Right atrium auricular region (tissue), 2 donors: ENCODE measurements at regions not wholly inside any gene's neighbourhood (a gene's known extent, or its start where the extent isn't known, plus 50 kb on each side); places are given as distances from the start of the nearest gene placed in this dataset.

Experiments used
- DNase-seq: peaks from one replicate; pipeline ENCODE4 v3.0.0-alpha.2; 2019; ENCODE audit warnings: low spot score
- H3K27ac ChIP-seq, 2 donors: fragments of 200-600 bp; sonication (generic); 1 replicate in 1 of 2; 2 replicates in 1 of 2; pipeline ENCODE4 v1.5.1; 2016 to 2019
- H3K27me3 ChIP-seq, 2 donors: fragments of 200-600 bp; sonication (generic); one replicate each; pipeline versions ENCODE4 v1.5.1 to v1.6.0; 2017 to 2019
- H3K36me3 ChIP-seq: fragments of 200-600 bp; sonication (generic); one replicate; pipeline ENCODE4 v1.5.1; 2016
- H3K4me1 ChIP-seq, 2 donors: fragments of 200-600 bp; sonication (generic); one replicate each; pipeline versions ENCODE4 v1.5.1 to v1.6.0; 2017 to 2019
- H3K4me3 ChIP-seq, 2 donors: fragments of 200-600 bp; sonication (generic); 1 replicate in 1 of 2; 2 replicates in 1 of 2; pipeline ENCODE4 v1.5.1; 2017 to 2019; ENCODE audit warnings: mild to moderate bottlenecking in 1 of 2, moderate library complexity in 1 of 2
- H3K9me3 ChIP-seq, 2 donors: fragments of 200-600 bp; sonication (generic); one replicate each; pipeline ENCODE4 v1.5.1; 2019
- CTCF ChIP-seq, 2 donors: fragments of 200-600 bp; sonication (generic); IDR thresholded peaks; one replicate each; pipeline ENCODE4 v1.5.1; 2019; ENCODE audit warnings: antibody characterized with exemption in 2 of 2

DNA sequence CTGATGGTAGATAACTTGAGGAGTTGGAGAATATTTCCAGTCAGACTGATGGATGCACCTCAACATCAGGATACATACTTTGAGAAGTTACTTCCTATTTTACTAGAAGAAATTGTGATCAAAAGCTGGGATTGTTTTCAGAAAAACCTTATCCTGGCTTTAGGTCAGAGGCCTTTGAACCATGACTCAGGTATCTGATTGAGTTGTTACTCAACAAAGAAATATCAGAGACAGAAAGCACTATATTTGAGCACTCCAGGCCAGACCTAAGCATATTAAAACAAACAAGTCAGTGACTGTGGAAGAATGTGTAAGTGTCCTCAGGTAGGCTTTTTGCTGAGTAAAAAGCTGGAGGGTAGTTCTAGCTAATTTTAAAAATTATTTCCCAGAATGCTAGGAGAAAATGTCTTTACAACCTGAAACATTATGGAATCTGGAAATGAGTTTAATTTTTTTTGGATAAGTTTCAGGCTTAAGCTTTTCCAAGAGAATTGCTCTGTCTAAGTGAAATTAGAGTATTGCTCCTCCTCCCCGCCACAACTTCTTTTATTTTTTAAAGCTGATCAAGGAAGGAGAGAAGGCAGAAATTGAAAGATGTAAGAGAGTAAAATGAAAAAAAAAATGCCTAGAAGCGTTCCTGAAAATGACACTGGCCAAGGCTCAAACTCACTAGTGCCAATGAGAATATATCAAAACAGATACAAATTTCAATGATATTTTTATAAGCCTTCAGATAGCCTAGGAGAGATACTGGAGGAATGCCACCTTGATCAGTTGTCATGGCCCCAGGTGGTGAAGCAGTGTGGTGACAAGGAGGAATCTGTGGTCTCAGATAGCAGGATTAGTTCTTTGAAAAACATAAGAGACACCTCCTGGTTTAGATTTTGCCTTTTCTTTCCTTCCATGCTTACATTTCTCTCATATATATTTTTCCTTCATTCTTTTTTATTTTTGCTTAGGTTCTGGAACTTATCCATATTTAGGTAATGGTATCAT lies 790.3 kb downstream of the TMTC2 start:
- DNase-seq = no peak
- no peak for TF ChIP-seq CTCF (IDR thresholded peaks at IDR 0.05)
- H3K4me3 ChIP-seq = no peak overlapping the region
- H3K9me3 ChIP-seq = no peaks in the 10 kb centered on the region
- no peaks in the 10 kb centered on the region for H3K27me3 ChIP-seq
- H3K27ac ChIP-seq = peak overlapping the region in 1 of 2 donors; percentile 10
- no peaks in the 10 kb centered on the region for H3K4me1 ChIP-seq
- no peaks in the 10 kb centered on the region for H3K36me3 ChIP-seq

DNA sequence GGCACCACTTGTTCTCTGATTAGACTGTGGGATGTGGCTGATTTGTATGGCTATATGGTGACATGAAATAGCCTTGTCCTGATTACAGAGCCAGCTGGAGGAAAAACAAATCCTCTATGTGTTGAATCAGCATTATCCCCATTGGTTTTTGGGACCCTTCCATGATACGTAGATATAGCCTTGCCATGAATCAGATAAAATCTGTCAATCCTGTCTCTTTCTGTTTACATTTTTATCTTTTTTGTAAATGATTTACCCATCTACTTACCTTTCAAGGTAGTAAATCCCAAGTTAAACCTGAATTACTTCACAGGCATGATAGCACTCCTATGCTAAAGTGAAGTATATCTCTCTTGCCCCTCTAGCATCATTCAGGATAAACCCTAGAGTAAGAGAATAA lies 789.3 kb downstream of the TMTC2 start:
- no peaks in the 10 kb centered on the region for H3K36me3 ChIP-seq
- no peak for DNase-seq
- H3K4me3 ChIP-seq = no peak overlapping the region
- no peaks in the 10 kb centered on the region for H3K9me3 ChIP-seq
- no peak overlapping the region for H3K27ac ChIP-seq
- H3K27me3 ChIP-seq = no peaks in the 10 kb centered on the region
- TF ChIP-seq CTCF (IDR thresholded peaks at IDR 0.05) = no peak
- no peaks in the 10 kb centered on the region for H3K4me1 ChIP-seq

DNA sequence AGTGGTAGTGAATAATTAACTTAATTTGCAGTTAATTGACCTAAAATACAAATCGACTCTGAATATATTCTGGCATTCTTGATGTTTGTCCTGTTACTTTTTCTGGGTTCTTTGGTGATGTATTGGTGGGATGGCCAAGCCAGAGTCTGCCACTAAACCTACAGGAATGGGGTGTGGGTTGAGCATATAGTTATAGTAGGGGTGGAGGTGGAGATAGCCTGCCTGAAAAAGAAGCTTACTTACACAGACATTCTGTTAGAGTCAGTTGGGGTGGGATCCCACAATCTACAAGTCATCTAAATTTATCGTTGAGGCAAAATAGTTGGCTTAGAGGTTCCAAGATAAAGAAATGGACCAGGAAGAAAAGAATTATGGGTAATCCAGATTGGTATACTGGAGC lies 787.7 kb downstream of the TMTC2 start:
- TF ChIP-seq CTCF (IDR thresholded peaks at IDR 0.05) = no peak
- Histone ChIP-seq H3K4me1 (no peaks in the 10 kb centered on the region), H3K27me3 (no peaks in the 10 kb centered on the region), H3K9me3 (no peaks in the 10 kb centered on the region), H3K4me3 (no peak overlapping the region), H3K36me3 (no peaks in the 10 kb centered on the region), H3K27ac (no peak overlapping the region)
- no peak for DNase-seq

DNA sequence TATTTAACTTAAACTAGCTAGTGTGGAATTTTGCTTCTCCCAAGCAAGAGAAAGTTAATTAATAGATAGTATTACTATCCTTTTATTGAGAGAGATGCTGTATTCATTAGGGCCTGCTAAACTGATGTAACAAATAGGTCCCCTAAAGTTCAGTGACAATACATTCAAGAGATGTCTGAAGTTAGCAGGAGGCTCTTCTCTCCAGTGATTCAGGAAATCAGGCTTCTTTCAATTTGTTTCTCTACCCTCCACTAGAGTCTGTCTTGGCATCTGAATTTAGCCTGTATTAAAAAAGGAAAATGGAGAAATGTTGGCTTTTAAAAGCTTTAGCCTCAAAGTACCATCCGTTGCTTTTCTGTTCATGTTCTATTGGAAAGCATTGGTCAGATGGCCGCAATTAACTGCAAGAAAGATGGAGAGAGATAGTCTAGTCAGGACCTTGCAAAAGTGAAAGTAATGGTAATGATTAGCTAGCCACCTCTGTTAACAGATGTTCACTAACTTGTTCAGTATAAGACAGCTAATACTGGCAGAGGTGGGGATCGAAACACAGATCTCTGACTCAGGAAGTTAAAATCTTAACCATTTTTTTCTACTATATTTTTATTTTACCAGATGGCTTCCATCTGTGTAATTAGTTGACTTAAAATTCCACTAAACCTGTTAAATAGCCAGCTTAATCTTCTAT lies 786.8 kb downstream of the TMTC2 start:
- no peaks in the 10 kb centered on the region for H3K36me3 ChIP-seq
- TF ChIP-seq CTCF (IDR thresholded peaks at IDR 0.05) = no peak
- no peak overlapping the region for H3K4me3 ChIP-seq
- no peak overlapping the region for H3K27ac ChIP-seq
- no peaks in the 10 kb centered on the region for H3K27me3 ChIP-seq
- H3K9me3 ChIP-seq = no peaks in the 10 kb centered on the region
- H3K4me1 ChIP-seq = no peaks in the 10 kb centered on the region
- no peak for DNase-seq

DNA sequence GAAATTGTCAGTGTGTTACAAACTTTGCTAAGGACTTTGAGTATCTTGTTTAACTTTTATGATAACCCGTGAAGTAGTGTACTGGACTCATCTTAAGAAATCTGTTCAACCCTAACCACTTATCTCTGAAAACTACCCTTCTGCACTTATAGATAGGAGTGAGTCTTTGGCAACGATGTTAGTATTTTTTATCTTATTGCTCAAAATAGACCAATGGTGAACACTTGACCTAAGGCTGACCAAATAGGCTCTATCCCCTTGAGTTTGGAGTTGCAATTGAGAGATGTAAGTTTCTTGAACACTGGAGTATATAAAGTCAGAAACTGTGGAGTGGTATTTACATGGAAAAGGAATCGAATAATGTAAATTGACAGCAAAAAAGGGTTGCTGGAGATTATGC lies 786.1 kb downstream of the TMTC2 start:
- TF ChIP-seq CTCF (IDR thresholded peaks at IDR 0.05) = no peak
- Histone ChIP-seq H3K9me3 (no peaks in the 10 kb centered on the region), H3K36me3 (no peaks in the 10 kb centered on the region), H3K4me1 (no peaks in the 10 kb centered on the region), H3K4me3 (no peak overlapping the region), H3K27me3 (no peaks in the 10 kb centered on the region), H3K27ac (no peak overlapping the region)
- no peak for DNase-seq
